ENCODE measurements at regions not wholly inside any gene's neighbourhood (a gene's known extent, or its start where the extent isn't known, plus 50 kb on each side); places are given as distances from the start of the nearest gene placed in this dataset.

DNA sequence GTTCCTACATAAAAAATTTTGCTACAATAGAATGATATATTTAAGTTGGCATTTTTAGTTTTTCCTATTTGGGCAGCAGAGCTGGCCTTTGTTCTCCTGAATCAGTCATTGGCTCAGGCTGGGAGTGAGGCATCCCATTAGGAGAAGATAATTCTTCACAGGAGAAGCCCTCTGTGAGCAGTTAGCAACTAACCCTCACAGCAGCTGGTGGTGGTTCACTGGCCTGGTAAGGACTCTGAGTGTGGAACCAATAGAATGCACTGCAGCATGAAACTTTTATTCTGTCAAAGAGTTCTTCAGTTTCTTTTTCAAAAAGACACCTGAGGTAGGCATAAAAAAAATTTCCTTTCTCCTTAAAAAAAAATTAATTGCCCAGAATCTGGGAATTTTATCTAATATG is 562.6 kb downstream of the ZNF385D start:
- no peak for DNase-seq (ENCODE audit: low spot score in 2 of 2)
- Histone ChIP-seq H3K27me3 (no peaks in the 10 kb centered on the region), H3K4me1 (no peaks in the 10 kb centered on the region), H3K27ac (no peak overlapping the region), H3K9me3 (peaks cover 0 to 8% of the 10 kb centered on the region in 2 donors), H3K36me3 (no peaks in the 10 kb centered on the region), H3K4me3 (no peak overlapping the region)
- TF ChIP-seq, protein P1, sequence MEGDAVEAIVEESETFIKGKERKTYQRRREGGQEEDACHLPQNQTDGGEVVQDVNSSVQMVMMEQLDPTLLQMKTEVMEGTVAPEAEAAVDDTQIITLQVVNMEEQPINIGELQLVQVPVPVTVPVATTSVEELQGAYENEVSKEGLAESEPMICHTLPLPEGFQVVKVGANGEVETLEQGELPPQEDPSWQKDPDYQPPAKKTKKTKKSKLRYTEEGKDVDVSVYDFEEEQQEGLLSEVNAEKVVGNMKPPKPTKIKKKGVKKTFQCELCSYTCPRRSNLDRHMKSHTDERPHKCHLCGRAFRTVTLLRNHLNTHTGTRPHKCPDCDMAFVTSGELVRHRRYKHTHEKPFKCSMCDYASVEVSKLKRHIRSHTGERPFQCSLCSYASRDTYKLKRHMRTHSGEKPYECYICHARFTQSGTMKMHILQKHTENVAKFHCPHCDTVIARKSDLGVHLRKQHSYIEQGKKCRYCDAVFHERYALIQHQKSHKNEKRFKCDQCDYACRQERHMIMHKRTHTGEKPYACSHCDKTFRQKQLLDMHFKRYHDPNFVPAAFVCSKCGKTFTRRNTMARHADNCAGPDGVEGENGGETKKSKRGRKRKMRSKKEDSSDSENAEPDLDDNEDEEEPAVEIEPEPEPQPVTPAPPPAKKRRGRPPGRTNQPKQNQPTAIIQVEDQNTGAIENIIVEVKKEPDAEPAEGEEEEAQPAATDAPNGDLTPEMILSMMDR (IDR thresholded peaks at IDR 0.05), result no peak
- intact Hi-C loops (cut with DNase I), result no loop called here

DNA sequence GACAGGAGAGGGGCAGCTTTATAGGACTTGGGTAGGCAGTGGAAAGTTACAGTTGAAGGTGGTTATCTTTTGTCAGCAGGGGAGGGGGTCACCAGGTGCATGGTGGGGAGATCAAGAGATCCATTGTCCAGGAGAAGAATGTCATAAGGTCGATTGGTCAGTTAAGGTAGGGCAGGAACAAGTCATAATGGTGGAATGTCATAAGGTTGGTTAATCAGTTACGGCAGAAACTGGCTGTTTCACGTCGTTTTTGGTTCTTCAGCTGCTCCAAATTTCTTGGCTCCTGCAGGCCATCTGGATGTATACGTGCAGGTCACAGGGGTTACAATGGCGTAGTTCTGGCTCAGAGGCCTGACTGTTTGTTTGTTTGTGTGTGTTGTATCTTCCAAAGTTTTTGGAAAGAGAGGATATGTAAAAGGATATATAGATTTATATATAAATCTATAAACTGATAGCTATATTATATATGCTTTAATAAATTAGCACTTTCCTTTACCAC is 565.1 kb downstream of the ZNF385D start:
- DNase-seq (ENCODE audit: low spot score in 2 of 2), result no peak
- Histone ChIP-seq H3K4me1 (no peaks in the 10 kb centered on the region), H3K36me3 (no peaks in the 10 kb centered on the region), H3K9me3 (peaks cover 0 to 10% of the 10 kb centered on the region in 2 donors), H3K27me3 (no peaks in the 10 kb centered on the region), H3K4me3 (no peak overlapping the region), H3K27ac (no peak overlapping the region)
- intact Hi-C loops (cut with DNase I), result no loop called here
- TF ChIP-seq, protein P1 (IDR thresholded peaks at IDR 0.05), result no peak

DNA sequence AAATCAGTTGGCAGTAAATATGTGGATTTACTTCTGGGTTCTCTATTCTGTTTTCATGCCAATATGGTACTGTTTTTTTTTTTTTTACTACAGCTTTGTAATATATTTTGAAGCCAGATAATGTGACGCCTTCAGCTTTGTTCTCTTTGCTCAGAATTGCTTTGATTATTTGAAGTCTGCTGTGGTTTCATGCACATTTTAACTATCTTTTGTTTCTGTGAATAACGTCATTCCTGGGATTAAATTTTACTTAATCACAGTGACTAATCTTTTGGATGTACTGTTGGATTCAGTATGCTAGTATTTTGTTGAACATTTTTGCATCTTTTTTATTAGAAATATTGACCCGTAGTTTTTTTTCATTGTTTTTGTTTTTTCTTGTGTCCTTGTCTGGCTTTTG is 576.5 kb downstream of the ZNF385D start:
- Histone ChIP-seq H3K27me3 (no peaks in the 10 kb centered on the region), H3K4me3 (no peak overlapping the region), H3K27ac (no peak overlapping the region), H3K9me3 (peaks cover 4 to 20% of the 10 kb centered on the region in 2 donors), H3K4me1 (no peaks in the 10 kb centered on the region), H3K36me3 (no peaks in the 10 kb centered on the region)
- DNase-seq (ENCODE audit: low spot score in 2 of 2), result no peak
- TF ChIP-seq, protein P1 (IDR thresholded peaks at IDR 0.05), result no peak
- intact Hi-C loops (cut with DNase I), result no loop called here

DNA sequence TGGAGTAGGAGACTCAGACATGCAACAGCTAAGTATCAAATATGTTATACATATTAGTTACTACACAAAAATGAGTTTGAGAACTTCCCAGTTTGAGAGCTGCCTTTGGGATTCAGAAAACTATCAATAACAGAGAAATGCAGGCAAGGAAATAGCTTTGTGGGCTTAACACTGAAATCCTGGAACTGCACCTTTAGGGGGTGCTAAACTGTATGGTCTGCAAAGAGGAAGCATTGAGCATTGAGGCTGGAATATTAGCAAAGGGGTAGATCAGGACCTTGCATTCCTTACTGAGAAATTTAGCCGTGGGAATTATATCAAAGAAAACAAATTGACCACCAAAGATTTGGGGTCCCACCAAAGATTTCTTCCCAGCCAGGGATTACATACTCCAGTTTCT is 580.0 kb downstream of the ZNF385D start:
- Histone ChIP-seq H3K27ac (no peak overlapping the region), H3K27me3 (no peaks in the 10 kb centered on the region), H3K9me3 (no peaks in the 10 kb centered on the region), H3K36me3 (no peaks in the 10 kb centered on the region), H3K4me1 (no peaks in the 10 kb centered on the region), H3K4me3 (no peak overlapping the region)
- TF ChIP-seq, protein P1 (IDR thresholded peaks at IDR 0.05), result peak in 1 of 3 experiments; percentile 27
- intact Hi-C loops (cut with DNase I), result no loop called here
- DNase-seq (ENCODE audit: low spot score in 2 of 2), result no peak

DNA sequence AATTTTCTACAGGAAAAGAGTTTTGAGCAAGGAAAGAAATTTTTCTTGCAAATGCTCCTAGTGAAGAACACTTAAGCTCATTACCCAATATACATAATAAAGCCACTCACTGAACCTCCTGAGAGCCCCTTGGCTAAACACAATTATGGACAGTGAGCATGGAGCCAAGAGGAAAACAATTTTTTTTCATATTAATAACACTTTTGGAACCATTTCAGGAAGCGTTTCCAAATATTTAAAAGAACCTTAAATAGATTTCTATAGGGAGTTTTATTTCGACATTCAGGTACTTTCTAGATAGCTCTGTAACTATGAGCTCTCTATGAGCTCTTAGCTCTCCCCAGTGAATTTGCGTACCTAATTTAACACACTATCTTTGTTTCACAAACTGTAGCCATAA is 581.1 kb downstream of the ZNF385D start:
- Histone ChIP-seq H3K36me3 (no peaks in the 10 kb centered on the region), H3K4me3 (no peak overlapping the region), H3K9me3 (no peaks in the 10 kb centered on the region), H3K27ac (no peak overlapping the region), H3K27me3 (no peaks in the 10 kb centered on the region), H3K4me1 (no peaks in the 10 kb centered on the region)
- TF ChIP-seq, protein P1 (IDR thresholded peaks at IDR 0.05), result no peak
- intact Hi-C loops (cut with DNase I), result no loop called here
- DNase-seq (ENCODE audit: low spot score in 2 of 2), result no peak

DNA sequence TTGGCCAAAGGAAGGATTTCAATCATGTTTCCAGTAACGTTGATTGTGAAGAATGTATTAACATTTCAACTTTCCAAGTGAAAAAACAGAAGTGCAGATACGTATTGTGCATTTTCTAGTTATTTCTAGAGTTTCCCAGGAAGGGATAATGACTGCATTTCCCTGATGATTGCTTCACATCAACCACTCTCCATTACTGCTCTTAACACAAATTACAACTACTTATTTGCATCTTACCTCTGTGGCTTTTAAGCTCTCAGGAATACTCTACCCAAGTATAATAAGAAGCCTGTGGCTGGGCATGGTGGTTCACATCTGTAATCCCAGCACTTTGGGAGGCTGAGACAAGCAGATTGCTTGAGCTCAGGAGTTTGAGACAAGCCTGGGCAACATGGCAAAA is 582.5 kb downstream of the ZNF385D start:
- Histone ChIP-seq H3K4me3 (no peak overlapping the region), H3K4me1 (no peaks in the 10 kb centered on the region), H3K36me3 (no peaks in the 10 kb centered on the region), H3K9me3 (no peaks in the 10 kb centered on the region), H3K27ac (no peak overlapping the region), H3K27me3 (no peaks in the 10 kb centered on the region)
- no peak for DNase-seq (ENCODE audit: low spot score in 2 of 2)
- intact Hi-C loops (cut with DNase I), result no loop called here
- TF ChIP-seq, protein P1 (IDR thresholded peaks at IDR 0.05), result no peak

Data from ascending aorta (tissue), 2 donors.